SHP77 treated with DMSO at 0.1 percent for 48 hours (cell line): ENCODE measurements at regions not wholly inside any gene's neighbourhood (a gene's known extent, or its start where the extent isn't known, plus 50 kb on each side); places are given as distances from the start of the nearest gene placed in this dataset.
"Not testable (repeated sequence)": the region's sequence is repeated elsewhere in the genome, so short reads cannot be mapped to it uniquely, and the experiment has no call there.

Experiments
- DNase-seq: peaks from one replicate; lab custom pipeline; 2025; lab: John Stamatoyannopoulos, UW

DNA sequence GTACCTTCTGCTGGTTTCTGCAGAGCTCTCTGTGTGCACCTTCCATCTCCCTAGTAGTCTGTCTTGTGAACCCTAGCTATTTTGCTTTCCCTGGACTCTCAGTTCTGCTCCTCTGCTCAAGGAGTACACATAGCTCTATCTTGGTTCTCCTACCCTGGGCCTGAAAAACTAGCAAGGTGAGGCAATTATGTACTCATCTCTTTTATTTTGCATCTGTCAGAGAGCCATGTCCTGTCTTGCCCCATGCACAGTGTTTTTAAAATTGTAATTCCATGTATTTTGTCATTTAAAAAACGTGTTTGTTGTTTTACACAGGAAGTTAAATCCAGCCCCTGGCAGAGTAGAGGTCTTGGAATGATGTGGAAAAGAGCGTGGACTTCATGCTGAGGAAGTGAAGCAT, 684.9 kb upstream of the CPEB2 start:
- no peak for DNase-seq

DNA sequence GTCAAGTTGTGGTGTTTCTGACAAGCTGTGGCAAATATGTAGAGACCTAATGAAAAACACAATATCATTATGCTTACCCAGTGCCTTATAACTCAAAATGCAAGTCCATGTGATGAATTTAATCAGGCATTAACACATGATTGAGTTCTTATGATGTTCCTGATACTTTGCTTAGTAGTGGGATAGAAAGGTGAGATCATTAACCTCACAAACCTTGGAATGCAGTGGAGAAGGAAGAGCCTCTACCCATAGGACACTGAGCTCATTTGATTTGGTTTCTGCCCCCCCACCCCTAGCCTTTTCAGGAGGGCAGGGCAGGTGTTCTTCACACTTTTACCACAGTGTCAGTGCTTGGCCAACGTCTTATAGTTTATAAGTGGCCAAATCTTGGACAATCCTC, 683.6 kb upstream of the CPEB2 start:
- DNase-seq: no peak

DNA sequence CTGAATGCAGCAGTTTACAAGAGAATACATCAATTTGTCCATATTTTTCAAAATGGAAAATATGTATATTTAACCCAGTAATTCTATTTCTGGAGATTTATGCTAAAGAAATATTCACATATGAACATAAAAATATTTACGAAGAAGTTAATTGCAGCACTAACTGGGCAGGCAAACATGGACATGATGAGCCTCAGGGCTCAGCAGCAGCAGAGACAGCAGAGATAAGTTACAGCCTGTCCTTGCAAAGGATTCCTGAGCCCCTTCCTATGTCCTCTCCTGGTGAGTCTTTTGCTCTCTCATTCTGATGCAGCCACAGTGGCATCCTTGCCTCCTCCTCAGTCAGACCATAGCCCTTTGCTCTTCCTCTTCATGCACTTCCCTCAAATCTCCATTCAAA, 680.6 kb upstream of the CPEB2 start:
- DNase-seq: no peak

DNA sequence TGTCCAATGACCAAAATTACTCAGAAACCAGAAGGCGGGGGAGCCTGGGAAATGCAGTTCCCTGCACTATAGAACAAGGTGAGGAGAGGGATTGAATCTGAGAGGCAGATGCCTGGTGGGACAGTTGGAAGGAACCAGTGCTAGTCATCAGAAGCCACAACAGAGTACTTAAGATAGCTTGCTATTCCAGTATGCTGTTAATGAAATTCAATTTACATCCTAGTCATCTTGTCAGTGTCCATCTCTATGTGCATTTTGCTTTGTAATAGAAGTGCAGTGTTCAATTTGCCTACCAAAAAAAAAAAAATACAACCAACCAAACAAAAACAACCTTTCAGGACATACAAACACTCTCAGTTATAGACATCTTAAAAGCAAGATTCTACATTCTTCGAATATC, 679.1 kb upstream of the CPEB2 start:
- DNase-seq: no peak

DNA sequence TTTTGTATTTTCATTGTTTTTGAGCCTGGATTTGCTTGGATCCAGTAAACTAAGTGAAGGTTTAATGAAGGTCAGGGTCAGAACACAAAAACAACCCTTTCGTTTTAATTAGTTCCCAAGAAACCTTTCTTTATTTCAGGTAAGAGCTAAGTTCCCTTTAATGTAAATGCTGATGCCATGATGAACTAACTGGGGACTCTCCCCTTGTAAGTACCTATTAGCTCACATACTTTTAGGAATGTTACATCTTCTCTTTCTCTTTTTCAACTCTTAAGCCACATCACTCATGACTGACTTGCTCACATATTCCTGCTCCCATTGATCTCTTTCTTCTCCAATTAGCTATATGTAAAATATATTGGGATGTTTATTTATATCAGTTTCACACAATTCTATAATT, 673.1 kb upstream of the CPEB2 start:
- no peak for DNase-seq

DNA sequence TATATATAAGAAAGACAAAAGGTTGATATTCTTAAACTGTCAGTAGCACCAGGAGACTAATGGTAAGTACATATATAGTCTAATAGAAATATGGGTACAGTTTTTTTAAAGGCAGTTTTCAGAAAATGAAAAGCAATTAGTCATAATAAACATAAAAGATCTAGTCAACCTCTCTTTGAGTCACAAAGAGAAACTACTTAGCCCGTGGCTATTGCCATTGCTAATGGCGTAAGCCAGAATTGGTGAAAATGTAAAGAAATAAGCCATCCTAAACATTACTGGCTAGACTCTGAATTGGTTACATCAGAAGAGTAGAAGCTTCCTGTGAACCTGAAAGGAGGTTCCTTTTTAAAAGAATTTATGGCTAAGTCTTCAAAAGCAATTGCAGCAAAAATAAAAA, 668.7 kb upstream of the CPEB2 start:
- DNase-seq: no peak

DNA sequence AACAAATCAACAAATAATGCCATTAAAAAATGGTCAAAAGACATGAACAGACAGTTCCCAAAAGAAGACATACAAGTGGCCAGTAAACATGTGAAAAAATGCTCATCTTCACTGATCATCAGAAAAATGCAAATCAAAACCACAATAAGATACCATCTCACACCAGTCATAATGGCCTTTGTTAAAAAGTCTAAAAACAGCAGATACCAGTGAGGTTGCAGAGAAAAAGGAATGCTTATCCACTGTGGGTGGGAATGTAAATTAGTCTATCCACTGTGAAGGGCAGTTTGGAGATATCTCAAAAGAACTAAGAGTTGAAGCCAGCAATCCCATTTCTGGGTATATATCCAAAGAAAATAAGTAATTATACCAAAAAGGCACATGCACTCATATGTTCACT, 668.1 kb upstream of the CPEB2 start:
- DNase-seq: no peak

DNA sequence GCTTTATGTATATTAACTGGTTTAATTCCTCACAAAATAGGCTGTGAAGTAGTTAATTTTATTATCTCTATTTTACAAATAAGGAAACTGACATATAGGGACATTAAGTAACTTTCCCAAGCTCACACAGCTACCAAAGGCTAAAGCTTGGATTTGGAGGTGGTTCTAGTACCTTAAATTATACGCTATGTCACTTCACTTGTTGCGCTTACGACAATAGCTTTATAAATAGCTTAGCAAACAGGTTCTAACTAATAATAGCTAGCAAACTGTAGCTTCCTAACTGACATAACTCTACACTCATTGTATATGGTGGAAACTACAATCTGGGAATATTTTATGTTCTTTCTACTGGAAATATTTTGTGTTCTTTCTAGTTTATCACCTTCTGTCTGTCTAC, 666.4 kb upstream of the CPEB2 start:
- DNase-seq: no peak

DNA sequence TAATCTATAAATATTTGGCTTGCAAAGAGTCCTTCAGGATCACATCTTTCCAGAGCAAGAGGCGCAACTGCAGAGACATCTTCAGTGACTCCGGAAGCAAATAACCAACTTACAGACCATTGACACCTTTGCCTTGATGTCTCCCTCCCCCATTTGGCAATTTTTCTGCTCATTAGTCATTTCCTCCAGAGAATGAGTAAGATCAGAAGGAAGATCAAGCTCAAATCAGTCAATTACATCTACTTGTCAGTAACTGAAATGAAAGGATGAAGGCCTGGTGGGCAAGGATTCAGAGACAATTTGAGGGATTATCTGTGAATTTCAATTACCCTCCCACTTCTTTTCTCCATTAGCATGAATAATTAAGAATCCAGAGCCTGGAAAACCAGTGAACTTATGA, 665.6 kb upstream of the CPEB2 start:
- no peak for DNase-seq

DNA sequence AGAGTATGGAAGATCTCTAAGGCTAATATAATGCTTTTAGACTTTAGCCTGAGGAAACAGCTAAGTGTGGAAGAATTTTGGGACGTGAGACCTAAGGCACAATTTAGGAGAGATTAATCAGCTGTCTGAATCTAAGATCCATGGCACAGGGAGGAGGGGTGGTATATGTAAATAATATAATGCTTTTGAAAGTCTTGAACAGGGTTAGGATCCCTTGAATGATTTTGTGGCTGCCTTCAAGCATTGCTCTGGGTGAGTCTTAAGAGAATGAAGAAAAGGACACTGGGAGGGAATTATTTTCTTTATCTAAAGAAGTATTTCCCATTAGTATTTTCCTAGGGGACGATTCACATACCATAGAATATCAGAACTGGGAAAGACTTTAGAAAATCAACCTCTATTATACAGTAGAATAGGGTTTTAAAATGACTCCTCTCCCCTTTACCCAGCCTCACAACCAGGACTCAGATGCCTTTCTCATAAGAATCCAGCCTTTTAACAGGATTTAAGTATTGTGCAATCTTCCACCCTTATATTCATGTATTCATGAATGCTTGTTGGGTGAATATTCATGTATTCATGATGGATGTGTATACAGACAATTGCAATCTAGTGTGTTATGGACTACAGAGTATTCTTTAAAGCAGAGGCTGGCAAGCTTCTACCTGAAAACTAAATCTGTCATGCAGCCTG, 664.2 kb upstream of the CPEB2 start:
- DNase-seq: no peak

DNA sequence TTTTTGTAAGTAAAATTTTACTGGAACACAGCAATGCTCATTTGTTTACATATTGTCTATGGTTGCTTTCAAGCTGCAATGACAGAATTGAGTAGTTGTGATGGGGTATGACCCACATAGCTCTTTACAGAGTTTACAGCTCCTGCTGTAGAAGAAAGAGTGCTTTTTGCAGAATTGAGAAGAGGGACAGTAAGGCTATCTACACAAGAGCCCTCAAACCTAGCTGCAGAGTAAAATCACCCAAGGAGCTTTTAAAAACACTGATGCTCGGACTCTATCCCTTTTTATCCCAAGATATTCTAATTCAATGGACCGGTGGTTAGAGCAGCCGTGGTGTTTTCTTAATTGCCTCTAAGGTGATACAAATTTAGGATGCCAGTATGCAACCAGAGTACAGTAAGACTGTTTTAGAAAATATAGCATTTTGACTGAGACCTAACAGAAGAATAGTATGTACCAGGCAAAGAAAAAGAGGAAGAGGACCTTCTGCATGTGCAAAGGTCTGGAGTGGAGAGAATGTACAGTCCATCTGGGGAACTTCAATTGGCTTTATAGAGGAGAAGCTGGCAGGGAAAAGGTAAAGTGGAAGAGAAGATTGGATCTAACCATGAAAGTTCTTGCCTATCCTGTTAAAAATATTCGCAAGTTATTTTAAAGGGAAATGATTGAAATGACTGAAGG, 663.6 kb upstream of the CPEB2 start:
- no peak for DNase-seq

DNA sequence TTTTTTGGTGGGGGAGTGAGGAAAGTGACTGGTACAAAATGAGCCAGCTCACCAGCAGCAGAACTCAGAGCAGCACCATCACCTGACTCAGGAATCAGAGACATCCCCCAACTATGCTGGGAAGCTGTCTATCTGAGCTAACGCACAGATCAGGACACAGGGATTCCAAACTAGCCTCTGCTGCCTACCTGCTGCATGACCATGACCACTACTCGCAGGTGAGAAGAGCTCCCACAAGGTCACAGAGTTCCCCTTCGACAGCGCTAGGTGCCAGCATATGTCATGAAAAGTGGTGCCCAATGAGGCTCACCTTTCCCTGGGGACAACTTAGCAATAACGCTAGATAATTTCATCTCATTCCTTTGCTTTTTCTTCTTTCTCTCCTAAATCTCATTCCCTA, 662.6 kb upstream of the CPEB2 start:
- no peak for DNase-seq

DNA sequence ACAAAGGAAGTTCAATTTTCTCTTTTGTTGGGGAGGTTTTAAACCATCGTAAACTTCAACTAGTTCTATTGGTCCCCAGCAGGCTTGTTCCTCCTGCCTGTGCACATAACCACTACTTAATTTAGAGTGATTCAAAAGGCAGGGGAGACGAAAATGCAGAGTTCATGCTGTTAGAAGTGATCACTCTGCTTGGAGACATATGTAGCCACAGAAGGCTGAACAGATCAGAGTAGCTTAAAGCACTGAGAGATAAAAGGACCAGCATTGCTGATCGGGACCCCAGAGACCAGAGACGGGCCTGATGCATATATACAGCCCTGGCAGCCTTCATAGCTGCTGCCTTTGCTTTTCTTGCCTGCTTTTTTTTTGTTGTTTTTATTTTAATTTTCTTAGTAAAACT, 662.0 kb upstream of the CPEB2 start:
- no peak for DNase-seq

DNA sequence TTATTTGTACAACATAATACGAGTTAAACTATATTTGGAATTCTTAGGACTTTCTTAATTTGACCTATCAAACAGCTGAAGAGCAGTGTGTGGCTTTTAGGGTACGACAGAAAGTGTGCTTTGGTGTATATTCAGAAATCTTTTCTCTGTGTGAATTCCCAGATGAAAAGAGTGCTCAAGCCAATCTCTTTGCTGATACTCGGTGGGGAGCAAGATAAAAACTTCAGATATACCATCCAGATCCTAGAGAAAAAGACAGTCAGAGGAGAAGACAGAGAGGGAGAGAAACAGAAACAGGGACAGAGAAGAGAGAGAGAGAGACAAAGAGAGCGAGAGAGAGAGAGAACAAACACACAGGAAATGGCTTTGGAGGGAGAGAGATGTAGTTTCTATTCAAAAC, 658.3 kb upstream of the CPEB2 start:
- no peak for DNase-seq

DNA sequence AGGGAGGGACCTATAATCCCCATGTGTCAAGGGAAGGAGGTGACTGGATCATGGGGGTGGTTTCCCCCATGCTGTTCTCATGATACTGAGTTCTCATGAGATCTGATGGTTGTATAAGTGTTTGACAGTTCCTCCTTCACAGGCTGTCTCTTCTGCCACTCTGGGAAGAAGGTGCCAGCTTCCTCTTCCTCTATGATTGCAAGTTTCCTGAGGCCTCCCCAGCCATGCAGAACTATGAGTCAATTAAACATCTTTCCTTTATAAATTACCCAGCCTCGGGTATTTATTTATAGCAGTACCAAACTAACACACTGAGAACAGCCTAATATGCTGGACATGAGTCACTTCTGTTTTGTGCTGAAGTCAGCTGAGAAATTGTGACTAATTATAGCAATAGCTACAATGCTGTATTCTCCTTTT, 656.9 kb upstream of the CPEB2 start:
- DNase-seq: no peak

DNA sequence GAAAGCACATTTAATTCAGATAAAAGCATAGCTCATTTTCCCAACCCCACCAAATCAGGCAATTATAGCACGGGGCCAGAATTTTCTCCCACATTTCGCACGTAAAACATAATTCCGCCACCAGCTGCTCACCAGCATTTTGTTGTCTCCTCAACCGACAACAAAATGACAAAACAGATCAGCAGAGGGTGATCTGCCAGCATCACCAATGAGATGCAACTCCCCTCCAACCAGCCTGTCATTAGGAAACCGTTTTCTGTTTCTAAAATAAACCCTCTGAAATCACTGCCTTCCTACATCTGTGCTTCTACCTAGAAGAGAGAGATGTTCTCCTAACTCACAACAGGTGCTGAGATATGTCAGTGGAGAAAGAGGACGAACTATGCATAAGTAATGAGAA, 654.8 kb upstream of the CPEB2 start:
- DNase-seq: no peak

DNA sequence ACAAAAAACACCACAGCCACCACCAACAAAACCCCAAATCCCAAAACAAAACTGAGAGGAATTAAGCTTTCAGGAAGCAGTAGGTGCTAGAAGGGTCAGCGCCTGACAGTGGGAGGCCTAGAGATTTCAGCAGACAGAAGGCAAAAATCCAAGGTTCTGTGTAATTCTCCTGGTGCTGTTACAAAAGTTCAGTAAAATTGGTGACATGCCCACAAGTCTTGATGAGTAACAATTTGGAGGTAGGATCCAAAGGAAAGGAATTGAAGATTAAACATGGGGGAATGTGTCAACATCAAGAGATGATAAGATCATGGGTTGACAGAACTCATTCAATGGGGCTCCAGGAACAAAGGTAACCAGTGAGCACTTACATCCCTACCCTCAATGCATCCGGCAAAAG, 653.8 kb upstream of the CPEB2 start:
- no peak for DNase-seq

DNA sequence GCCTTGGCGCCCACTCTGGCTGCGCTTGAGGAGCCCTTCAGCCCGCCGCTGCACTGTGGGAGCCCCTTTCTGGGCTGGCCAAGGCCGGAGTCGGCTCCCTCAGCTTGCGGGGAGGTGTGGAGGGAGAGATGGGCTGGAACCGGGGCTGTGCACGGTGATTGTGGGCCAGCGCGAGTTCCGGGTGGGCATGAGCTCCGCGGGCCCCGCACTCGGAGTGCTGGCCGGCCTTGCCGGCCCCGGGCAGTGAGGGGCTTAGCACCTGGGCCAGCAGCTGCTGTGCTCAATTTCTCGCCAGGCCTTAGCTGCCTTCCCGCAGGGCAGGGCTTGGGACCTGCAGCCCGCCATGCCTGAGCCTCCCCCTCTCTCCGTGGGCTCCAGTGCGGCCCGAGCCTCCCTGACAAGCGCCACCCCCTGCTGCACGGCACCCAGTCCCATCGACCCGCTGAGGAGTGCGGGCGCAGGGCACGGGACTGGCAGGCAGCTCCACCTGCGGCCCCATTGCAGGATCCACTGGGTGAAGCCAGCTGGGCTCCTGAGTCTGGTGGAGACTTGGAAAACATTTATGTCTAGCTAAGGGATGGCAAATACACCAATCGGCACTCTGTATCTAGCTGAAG, 643.6 kb upstream of the CPEB2 start:
- not testable (repeated sequence) for DNase-seq

DNA sequence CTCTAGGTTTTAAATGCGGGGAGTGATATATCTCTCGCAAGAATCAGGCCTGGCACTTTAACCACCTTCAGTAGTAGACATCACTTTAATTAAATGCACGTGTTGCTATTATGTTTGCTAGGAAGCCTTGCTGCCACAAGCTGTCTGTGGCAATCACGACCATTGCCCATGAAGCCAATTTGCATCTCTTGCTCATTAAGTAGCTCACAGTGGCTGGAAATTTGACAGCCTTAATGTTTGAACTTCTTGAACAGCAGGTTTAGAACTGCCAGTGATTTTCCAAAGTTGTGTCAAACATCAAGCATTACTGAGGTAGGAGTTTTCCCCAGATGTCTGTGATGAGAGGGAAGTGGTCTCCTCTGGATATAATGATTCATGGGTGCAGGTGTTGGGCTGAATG, 642.3 kb upstream of the CPEB2 start:
- DNase-seq: no peak

DNA sequence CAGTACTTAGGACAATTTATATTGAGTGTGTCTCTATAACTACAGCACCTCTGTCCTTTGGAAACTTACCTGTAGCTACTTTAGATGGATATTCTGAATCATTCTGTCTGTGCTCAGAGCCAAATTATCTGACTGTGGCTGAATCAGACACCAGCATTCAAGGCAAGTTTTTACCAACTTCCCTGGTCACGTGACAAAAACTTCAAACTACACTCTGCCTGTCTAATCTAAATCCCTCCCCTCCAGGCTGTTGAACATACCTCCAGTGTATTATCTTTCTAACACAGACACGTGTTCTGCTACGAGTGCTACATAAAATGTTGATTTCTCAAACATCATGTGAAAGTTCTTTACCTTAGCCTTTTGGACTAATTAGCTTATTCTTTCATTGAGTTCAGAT, 641.2 kb upstream of the CPEB2 start:
- DNase-seq: no peak

DNA sequence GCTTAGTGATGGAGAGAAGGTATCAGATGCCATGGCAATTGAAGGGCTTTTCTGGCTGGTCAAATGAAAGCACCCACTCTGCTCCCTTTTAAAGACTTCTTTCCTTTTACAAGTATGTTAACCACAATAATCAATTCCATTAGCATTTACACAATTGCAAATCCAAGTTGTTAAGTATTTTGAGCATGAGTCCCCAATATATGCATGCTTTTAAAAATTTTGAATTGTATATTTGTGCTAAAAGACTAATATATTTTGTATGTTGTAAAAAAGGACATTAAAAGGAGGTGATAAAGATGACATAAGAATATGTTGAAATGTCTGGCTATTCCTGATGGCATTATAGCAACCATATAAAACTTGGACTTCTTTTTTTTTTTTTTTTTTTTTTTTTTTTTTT, 639.9 kb upstream of the CPEB2 start:
- no peak for DNase-seq

DNA sequence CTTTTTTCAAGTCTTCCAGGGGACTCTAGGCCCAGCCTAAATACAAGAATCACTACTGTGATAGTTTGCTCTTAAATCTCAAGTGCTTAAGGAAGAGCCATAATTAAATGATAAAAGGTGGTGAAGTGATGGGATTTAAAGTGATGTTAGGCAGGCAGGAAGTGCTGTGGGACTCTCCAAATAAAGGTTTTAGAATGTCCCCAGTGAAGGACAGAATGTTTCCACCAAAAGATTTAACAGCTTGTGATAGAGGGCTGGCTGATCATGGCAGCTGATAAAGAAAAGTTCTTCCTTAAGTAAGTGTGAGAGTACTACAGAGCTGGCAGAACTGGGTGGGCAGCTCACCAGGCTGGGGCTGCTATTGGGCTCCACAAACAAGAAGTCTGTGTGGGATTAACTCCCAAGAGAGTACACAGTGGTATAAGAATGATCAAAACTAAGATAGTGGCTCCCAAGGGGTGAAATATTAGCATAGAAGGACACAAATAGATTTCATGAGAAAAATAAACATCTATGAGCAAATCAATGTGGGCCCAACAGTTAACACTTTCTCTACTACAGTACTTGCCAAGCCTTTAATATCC, 637.2 kb upstream of the CPEB2 start:
- no peak for DNase-seq

DNA sequence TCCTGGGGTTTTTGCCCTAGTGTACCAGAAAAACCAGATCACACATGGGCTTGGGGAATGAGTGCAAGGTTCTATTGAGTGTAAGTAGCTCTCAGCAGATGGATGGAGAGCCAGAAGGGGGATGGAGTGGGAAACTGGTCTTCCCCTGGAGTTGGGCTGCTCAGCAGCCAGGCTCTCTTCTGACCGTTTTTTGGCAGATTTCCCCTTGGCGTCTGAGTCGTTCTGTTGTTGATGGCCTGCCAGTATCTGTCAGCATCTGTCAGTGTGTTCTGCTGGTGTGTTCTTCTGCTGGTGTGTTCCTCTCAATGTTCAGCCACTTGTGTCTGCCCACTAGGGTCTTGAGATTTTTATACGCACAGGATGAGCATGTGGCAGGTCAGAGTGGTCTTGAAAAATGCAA, 633.9 kb upstream of the CPEB2 start:
- no peak for DNase-seq
